AG04449 (cell line): ENCODE measurements at regions not wholly inside any gene's neighbourhood (a gene's known extent, or its start where the extent isn't known, plus 50 kb on each side); places are given as distances from the start of the nearest gene placed in this dataset.

Source experiments
- CTCF ChIA-PET: fragments of 350-600 bp; formaldehyde crosslinking; extraction: SDS; loops from one replicate; lab custom pipeline; 2021; ENCODE audit warnings: antibody characterized with exemption; lab: Yijun Ruan, JAX
- POLR2A ChIA-PET: fragments of 400-600, 350-600 bp; formaldehyde crosslinking; extraction: SDS; loops from one replicate; lab custom pipeline; 2020; ENCODE audit warnings: antibody characterized with exemption, inconsistent platforms; lab: Yijun Ruan, JAX
- DNase-seq: peaks from one replicate; pipeline ENCODE4 v3.0.0-alpha.2; 2010; ENCODE audit warnings: low read depth, low spot score
- H3K4me3 ChIP-seq: 2 replicates; pipeline ENCODE4 v1.5.1; 2011; ENCODE audit warnings: low read depth, mild to moderate bottlenecking, control low read depth, low read length
- CTCF ChIP-seq: IDR thresholded peaks from one replicate; pipeline ENCODE4 v1.5.1; 2011; ENCODE audit warnings: mild to moderate bottlenecking, moderate library complexity, low read length, control low read depth, inconsistent platforms; ENCODE audit not compliant: insufficient read depth; ENCODE audit errors: missing control alignments

- ChIA-PET CTCF (no interaction called here), POLR2A (interaction anchor here (1.2 kb wide), 1 partner anchor 116 kb away, joined by 4 read pairs; no protein-coding TSS in a partner anchor)
- H3K4me3 ChIP-seq: no peak overlapping the region
- no peak for TF ChIP-seq CTCF
- no peak for DNase-seq
These were observed 307.2 kb downstream of the ABCC12 start for GRCh38 chr16:47848421-47849109.

GRCh38 chr16:47847220-47847970, 308.4 kb downstream of the ABCC12 start:
- ChIA-PET POLR2A (interaction anchor here (1.2 kb wide), 1 partner anchor 115 kb away, joined by 4 read pairs; no protein-coding TSS in a partner anchor), CTCF (no interaction called here)
- TF ChIP-seq CTCF: no peak
- DNase-seq: no peak
- no peak overlapping the region for H3K4me3 ChIP-seq

DNA sequence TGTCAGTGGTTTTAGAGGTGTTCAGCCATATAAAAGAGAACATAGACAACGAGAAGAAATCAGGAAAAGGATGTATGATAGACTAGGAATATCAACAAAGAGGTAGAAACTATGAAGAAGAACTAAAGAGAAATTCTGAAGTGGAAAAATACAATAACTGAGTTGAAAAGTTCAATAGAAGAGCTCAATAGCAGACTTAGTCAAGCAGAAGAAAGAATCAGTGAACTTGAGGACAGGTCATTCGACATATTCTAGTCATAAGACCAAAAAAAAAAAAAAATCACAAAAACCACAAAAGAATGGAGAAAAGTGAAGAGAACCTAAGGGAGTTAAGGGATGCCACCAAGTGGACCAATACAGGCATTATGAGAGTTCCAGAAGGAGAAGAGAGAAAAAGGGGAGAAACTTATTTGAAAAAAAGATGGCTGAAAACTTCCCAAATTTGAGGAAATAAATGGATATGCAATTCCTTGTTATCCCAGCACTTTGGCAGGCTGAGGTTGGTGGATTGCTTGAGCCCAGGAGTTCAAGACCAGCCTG, 321.2 kb downstream of the ABCC12 start:
- TF ChIP-seq CTCF: no peak
- POLR2A ChIA-PET: no interaction called here
- DNase-seq: no peak
- no peak overlapping the region for H3K4me3 ChIP-seq
- CTCF ChIA-PET: no interaction called here

DNA sequence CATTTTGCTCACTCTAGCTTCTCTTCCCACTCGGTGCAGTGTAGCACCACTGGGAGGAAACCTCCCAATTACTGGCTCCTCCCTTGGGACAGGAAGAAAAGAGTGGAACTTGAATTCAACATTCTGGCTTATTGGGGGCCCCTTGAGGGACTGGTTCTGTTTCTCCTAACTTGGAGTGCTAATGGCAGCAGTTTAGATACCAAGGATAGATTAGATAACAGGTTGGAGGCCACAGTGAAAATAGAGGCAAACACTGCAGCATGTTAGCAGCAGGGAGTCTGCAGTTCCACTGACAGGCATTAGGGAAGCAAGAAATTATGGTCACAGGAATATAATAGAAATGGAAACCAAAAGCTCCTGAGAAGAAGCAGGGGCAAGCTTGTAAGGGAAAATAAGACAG, 322.0 kb downstream of the ABCC12 start:
- no peak for DNase-seq
- CTCF ChIA-PET: no interaction called here
- TF ChIP-seq CTCF: no peak
- POLR2A ChIA-PET: no interaction called here
- no peak overlapping the region for H3K4me3 ChIP-seq

DNA sequence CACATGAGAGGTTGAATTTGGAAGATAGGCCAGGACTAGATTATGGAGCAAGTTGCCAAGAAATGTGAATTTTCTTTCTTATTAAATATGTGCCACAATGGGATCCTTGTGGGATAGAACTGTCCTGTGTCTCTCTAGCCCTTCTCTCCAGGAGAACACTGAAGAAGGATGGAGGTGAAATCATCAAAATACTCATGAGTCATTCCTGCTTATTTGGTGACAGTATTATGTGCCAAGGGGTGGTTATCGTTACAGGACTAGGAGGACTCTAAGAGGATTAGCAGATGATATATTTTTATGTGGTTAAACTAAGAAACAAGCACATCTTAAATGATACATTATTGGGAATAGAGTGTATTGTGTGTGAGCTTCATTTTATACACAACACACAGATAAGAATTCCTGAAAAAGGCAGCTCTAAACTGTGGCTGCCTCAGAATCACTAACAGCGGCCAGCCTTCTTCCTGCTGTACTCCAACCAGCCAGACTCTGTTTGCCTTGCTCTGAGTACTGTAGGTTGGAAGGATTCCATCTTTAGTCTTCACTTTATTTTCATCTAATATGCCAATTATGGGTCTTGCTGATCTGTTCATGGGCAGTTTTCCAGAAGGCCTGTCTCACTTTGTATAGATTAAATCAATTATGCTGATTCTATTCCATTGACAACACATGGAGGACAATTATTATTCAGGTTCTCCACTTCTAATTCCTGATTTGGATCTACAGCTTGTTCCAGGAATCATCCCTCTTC, 325.8 kb downstream of the ABCC12 start:
- no peak for DNase-seq
- CTCF ChIA-PET: no interaction called here

More for the DNA sequence above, 325.8 kb downstream of the ABCC12 start:
- no peak overlapping the region for H3K4me3 ChIP-seq
- POLR2A ChIA-PET: no interaction called here
- TF ChIP-seq CTCF: no peak
